ENCODE measurements at regions not wholly inside any gene's neighbourhood (a gene's known extent, or its start where the extent isn't known, plus 50 kb on each side); places are given as distances from the start of the nearest gene placed in this dataset.

DNA sequence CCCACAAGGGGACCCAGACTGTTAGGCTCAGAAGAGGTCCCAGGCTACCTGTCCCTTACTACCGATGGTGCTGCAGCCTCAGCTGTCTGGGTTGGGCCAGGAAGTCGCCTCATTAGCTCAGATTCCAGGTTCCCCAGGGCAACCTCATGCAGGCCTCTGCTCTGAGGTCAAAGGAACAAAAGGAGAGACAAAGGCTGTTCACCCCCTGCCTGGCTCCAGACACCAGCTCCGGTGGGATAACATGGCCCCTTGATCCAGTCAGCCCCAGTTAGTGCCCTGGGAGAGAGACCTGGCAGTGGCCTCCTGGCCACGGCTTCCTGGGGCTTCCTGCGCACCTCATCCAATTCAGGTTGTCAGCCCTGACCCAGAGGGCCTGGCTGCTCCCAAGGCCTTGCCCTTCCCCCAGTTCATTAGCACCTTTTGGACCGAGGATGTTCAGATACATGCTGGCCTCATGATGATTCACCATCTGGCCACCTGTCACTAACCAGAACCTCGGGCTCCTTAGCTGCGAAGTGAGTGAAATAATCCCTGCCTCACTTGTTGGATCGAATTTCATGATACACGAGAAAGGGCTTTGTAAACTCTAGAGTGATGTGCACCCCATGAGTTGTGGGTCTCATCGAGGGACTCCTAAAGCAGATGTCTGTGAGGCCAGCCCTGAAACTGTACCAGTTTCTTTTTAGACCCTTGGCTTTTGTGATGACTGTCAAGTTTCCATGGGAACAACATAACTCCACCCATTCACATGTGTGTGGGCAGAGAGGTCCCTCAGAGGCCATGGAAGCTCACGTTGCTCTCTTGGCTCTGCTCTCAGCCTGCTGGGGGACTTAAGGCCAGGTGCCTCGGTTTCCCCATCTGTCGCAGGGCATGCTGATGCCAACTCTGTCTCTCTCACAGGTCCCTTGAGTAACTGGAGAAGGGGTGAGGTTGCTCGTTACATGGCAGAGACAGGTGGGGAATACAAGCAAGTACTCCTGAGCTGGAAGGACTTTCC is 79.5 kb upstream of the PCBD1 start:
- no peak for TF ChIP-seq EZH2 (IDR thresholded peaks at IDR 0.05; ENCODE audit: low read depth)
- TF ChIP-seq, protein P1, sequence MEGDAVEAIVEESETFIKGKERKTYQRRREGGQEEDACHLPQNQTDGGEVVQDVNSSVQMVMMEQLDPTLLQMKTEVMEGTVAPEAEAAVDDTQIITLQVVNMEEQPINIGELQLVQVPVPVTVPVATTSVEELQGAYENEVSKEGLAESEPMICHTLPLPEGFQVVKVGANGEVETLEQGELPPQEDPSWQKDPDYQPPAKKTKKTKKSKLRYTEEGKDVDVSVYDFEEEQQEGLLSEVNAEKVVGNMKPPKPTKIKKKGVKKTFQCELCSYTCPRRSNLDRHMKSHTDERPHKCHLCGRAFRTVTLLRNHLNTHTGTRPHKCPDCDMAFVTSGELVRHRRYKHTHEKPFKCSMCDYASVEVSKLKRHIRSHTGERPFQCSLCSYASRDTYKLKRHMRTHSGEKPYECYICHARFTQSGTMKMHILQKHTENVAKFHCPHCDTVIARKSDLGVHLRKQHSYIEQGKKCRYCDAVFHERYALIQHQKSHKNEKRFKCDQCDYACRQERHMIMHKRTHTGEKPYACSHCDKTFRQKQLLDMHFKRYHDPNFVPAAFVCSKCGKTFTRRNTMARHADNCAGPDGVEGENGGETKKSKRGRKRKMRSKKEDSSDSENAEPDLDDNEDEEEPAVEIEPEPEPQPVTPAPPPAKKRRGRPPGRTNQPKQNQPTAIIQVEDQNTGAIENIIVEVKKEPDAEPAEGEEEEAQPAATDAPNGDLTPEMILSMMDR (conservative IDR thresholded peaks at IDR 0.05), result no peak
